GM21529 (cell line): ENCODE measurements at regions not wholly inside any gene's neighbourhood (a gene's known extent, or its start where the extent isn't known, plus 50 kb on each side); places are given as distances from the start of the nearest gene placed in this dataset.
"Not testable (repeated sequence)": the region's sequence is repeated elsewhere in the genome, so short reads cannot be mapped to it uniquely, and the experiment has no call there.

Source experiments
- ATAC-seq: cut with Tn5 transposase; IDR thresholded peaks from one replicate; pipeline ENCODE4 v1.9.1; 2021; ENCODE audit not compliant: unreplicated experiment

DNA sequence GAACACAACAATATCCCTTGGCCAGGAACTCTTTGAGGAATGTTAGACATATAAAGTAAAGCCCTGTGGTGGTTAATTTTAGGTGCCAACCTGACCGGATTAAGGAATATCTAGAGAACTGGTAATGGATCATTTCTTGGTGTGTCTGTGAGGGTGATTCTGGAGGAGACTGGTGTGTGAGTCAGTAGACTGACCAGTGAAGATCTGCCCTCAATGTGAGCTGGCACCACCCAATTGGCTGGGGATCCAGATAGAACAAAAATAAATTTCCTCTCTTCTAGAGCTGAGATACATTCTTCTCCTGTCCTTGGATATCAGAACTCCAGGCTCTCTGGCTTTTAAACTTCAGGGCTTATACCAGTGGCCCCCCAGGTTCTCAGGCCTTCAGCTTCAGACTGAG is 56.2 kb upstream of the TNPO1 start:
- ATAC-seq = no peak

DNA sequence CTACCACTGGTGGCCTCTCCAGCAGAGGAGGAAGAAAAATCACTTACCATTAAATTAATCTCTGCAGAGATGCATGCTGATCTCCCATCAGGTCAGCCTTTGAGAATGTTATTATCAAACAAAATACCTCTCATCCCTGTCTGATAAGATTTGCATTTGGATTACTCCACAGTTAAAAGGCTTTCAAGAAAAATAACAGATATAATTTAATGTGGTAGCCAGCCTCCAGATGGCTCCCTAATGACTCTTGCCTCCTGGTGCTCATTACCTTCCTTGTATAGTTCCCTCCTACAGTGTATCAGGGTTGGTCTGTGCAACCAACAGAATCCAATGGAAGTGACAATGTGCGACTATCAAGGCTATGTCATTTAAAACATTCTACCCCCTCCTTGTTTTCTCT is 63.6 kb upstream of the TNPO1 start:
- ATAC-seq = no peak

DNA sequence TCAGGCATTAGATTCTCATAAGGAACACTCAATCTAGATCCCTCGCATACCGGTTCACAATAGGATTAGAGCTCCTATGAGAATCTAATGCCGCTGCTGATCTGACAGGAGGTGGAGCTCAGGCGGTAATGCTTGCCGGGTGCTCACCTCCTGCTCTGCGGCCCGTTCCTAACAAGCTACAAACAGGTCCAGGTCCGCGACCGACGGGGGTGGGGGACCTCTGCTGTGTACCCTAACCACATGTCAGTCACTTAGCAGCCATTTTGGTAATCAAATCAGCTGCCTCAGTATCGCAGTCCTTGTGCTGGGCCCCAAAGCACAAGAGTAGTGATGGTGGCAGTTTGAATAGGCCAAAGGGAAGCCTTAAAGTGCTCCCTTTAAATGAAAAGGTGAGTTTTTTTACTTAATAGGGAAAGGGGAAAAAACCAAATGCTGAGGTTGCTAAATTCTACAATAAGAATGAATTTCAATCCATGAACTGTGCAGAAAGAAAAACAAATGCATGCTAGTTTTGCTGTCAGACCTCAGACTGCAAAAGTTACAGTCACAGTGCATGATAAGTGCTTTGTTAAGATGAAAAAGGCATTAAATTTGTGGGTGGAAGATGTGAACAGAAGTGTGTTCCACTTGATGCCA is 67.0 kb upstream of the TNPO1 start:
- no peak for ATAC-seq

DNA sequence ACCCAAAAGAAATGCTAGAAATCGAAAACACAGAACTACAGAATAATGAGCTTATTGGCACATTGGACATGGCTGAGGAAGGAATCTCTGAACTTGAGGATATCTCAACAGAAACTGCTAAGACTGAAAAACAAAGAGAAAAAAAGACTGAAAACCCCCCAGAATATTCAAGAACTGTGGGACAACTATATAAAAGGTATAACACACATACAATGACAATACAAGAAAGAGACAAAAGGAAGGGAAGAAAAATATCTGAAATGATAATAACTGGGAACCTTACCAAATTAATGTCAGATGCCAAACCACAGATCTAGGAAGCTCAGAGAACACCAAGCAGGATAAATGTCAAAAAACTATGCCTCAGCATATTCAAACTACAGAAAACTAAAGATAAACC is 68.6 kb upstream of the TNPO1 start:
- ATAC-seq = no peak

DNA sequence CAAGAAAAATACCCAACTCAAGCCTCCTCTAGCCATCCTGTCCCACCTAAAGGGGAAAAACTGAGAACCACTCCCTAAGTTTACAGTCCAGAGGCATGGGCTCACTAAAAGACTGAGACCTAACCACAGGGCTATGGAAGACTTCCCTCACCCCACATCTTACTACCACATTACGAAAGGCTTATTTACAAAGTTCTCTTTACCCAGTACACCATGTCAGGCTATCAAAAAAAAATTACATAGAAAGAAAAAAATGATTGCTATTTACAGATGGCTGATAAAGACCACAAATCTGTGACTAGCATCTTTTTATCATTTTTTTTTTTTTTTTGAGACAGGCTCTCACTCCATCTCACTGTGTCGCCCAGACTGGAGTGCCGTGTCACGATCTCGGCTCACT is 69.7 kb upstream of the TNPO1 start:
- ATAC-seq = no peak

DNA sequence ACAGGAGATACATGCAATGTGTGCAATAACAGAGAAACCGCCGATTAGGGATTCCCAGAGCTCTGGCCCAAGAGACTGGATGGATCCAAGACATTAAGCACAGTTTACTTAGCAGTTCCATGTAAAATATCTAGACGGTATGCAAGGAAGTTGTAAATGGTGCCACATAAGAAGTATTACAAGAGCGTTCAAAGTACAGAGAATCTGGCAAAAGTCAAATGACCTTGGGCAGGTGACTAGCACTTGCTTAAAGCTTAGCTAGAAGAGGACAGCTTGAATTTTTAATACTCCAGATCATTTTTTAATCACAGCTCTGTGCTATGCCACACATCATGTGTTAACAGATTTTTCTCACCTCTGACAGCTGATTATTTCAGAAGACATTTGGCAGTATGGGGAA is 72.3 kb upstream of the TNPO1 start:
- no peak for ATAC-seq

DNA sequence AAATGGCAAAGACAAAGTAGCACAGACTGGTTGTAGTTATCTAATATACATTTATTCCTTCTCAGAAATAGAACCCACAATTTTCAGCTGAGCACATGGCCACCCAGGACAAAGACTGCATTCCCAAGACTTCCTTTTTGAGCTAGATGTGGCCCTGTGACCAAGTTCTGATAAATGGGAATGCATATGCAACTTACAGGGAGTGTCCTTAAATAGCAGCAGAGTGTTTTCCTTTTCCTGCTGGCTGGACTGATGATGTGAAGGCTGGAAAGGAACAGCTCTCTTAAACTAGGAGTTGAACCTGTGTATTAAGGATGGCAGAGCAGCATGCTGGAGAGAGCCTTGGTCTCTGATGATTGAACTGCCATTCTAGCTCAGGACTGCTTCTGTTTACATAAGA is 74.7 kb upstream of the TNPO1 start:
- ATAC-seq = no peak

DNA sequence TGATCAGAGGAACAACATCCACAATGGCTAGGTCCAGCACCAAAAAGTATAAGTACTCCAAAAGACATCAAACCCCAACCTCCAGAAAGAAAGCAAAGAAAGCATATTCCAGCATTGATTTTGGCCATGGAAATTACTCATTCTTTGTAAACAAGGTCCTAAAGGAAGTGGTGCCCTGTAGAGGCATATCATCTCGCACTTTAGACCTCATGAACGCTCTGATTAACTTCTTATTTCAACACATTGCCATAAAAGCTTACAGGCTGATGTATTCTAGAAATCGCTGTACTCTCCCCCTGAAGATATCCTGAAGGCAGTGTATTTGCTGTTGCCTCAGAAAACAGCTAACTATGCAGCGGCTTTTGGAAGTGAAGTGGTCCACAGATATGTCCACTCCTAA is 82.7 kb upstream of the TNPO1 start:
- no peak for ATAC-seq

DNA sequence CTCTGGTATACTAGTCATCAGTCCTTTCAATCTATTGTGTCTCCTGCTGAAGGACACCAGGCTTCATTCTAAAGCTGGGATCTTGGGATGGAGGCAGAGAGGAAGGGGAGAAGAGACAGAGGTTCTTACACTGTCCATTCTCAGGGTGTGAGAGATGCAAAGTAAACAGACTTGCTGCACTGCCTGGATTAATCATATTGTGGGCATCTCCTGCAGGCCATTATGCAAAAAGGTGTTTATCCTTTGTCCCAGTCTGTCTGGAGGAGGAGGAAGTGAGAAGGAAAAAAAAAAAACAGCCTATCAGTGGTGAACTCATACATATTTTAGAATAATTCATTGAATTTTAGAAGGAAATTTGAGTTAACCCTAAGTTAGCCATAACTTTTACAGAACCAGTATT is 92.9 kb upstream of the TNPO1 start:
- no peak for ATAC-seq

DNA sequence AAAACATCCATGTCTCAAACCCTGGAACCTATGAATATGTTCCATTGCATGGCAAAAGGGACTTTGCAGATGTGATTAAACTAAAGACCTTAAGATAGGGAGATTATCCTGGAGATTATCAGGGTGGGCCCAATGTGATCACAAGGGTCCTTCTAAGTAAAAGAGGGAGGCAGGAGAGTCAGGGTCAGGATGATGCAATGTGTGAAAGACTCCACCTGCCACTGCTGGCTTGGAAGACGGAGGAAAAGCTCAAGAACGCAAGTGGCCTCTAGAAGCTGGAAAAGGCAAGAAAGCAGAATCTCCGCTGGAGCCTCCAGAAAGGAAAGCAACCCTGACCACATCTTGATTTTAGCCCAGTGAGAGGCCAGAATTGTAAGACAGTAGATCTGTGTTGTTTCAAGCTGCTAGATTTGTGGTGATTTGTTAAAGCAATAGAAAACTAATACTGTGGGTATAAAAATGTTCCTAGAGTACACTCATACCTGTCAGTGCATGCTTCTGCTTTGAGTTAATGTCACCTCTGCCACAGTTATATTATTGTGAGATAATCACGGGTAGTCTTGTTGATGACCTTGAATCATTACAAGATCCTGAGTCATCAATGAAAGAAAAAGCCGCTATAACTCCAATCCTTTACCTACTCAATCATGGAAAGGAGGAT is 93.5 kb upstream of the TNPO1 start:
- ATAC-seq = no peak

DNA sequence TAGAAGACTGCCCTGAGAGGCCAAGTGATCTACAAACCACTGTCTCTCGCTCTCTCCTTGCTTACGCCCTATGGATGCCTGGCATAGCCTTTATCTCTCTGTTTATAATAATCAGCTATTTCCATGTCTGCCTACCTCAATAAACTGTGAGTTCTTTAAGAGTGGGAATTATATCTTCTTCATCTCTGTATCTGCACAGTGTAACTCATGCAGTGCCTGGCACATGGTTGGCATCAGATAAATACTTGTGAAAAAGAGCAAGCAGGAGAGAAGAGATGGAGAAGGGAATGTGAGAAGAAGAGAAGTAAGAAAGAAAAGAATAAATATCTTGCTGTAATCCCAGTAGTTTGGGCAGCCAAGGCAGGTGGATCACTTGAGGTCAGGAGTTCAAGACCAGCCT is 94.6 kb upstream of the TNPO1 start:
- no peak for ATAC-seq

DNA sequence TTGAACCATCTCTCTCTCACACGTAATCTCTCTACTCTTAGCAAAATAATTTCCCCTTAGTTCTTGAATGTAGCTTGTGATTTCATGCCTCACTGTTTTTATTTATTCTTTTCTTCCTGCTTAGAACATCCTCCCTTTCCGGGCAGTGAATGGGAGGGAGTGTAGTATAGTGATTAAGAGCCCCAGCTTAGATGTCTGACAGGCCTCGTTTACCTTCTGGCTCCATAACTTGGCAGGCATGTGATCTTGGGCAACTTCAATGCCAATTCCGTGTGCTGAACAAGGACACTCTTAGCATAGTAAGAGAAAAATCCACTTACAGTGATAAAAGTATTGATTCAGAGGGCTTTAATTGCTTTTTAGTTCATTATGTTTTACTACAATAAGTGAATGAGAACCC is 96.3 kb upstream of the TNPO1 start:
- ATAC-seq = no peak

DNA sequence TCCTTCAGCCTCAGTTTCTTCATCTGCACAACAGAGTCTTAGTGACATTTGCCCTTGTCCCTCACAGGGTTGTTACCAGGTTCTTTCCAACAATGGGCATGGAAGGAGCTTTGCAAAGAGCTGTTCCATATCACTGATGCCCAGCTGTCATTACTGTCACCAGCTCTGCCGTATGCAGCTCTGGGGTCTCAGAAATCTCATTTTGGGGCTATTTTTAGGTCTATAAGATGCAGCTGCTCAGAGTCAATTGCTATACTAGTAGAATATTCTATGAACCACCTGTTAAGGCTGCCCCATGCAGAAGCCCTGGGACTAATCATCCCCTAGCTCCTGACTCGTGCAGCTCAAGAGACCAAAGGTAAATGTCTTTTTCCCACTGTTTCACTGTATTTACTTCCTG is 105.1 kb upstream of the TNPO1 start:
- no peak for ATAC-seq

DNA sequence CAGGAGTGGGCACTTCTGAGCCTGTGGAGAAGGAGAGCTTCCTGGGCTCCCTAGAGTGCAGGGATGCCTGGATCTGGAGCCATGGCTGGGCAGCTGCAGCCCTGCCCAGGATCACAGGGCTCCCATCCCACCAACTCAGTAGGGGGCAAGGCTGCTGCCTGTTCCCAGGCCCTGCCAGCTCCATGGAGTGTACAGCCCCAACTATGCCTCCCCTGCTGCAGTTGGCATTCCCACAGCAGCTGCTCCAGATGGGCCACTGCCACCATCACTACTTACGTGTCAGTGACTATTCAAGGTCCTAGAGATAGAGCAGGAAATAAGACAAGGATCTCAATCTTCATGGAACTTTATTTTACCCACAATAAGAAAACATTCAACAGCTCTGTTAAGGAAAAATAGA is 107.1 kb upstream of the TNPO1 start:
- no peak for ATAC-seq

DNA sequence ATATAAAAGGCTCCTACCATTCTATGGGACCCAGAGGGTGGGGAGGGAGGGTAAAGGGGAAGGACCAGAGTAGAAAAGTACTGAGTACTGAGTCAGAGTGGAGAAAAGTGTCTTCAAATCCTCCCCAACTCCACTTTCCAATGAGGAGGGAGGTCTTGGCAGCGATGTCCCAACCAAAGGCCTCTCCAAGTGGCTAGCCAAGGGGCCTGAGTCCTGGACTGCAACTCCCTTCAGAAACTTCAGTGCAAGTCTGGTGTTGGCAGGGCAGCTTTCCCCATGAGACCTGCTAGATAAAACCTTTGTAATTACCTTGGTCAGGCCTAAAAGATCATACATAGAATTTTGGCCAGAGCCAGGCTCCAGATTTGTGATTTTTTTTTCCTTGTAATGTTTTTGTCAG is 111.3 kb upstream of the TNPO1 start:
- ATAC-seq = no peak

DNA sequence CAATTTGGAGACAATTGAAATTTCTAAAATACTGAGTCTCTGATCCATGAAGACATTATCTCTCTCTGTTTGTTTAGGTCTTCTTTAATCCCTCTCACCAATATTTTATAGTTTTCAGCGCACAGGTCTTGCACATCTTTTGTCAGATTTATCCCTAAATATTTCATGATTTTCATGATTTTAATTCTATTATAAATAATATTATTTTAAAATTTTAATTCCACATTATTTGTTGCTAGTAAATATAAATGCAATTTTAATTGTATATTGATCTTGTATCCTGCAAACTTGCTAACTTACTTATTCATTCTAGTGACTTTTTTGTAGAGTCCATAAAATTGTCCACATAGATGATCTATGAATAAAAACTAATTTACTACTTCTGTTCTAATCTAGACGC is 112.6 kb upstream of the TNPO1 start:
- no peak for ATAC-seq

DNA sequence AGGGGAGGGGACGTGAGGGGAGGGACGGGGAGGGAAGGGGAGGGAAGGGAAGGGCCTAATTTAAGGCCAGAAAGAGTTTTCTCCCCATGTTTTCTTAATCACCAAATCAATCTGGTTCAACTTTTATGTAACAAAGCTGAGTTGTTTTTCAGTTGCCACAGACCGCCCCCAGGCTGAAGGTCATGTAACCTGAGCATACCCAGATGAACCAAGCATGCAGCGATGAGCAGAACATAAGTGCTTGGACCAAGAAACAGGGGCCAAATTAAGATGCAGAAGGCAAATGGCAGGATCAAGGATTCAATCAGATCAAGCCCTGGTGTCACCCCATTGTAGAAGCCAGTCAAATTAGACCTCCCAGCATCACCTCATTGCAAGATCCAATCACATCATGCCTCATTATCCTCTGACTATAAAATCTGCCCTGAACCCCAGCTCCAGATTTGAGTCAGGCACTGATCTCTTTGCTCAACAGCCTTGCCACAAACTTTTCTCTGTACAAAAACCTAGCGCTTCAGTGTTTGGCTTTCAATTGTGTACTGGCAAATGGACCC is 113.5 kb upstream of the TNPO1 start:
- no peak for ATAC-seq

DNA sequence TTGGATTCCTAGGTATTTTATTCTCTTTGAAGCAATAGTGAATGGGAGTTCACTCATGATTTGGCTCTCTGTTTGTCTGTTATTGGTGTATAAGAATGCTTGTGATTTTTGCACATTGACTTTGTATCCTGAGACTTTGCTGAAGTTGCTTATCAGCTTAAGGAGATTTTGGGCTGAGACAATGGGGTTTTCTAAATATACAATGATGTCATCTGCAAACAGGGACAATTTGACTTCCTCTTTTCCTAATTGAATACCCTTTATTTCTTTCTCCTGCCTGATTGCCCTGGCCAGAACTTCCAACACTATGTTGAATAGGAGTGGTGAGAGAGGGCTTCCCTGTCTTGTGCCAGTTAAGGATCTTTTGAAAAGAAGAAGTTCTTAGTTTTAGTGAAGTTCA is 114.4 kb upstream of the TNPO1 start:
- ATAC-seq = not testable (repeated sequence)

DNA sequence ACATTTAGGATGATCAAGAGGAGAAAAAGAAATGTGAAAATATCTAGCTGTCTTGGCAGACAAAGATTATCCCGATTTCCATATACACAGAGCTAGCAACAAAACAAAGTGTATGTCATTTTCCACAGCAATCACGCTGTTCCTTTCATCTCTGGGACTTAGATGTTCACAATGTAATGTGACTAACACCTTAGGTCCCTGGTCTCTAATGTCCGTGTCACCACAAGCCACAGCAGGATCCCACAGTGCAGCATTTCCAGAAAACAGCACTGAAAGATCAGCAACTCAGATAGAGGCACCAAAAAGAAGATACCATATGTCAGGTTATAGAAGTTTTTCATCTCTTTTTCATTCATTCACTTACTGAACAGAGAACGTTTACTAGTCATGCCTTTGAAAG is 118.0 kb upstream of the TNPO1 start:
- ATAC-seq = no peak

DNA sequence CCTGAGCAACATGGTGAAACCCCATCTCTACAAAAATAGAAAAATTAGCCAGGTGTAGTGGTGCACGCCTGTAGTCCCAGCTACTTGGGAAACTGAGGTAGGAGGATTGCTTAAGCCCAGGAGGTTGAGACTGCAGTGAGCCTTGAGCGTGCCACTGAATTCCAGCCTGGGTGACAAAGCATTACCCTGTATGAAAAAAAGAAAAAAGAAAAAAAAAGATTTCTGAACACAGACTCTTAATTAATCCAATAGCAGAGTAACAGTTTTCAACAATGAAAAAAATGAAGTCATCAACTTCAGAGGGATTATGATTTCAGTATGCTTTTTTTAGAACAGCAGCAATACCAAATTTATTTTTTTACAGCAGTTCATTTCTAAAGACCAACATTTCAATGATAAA is 118.8 kb upstream of the TNPO1 start:
- no peak for ATAC-seq

DNA sequence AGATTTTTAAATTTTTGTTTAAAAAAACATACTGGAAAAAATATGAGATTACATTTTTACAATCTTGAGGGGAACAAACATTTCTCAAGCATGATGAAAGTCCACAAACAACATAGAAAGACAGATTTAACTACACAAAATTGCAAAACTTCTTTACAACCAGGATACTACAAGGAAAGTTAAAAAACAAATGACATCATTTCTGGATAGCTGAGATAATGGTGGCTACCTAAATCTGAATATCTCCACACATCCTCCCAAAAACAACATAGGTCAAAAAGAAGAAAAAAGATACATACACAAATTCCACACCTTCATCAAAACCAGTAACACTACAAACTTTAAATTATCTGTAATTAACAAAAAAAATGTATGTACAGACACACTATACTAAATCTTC is 120.8 kb upstream of the TNPO1 start:
- ATAC-seq = no peak

DNA sequence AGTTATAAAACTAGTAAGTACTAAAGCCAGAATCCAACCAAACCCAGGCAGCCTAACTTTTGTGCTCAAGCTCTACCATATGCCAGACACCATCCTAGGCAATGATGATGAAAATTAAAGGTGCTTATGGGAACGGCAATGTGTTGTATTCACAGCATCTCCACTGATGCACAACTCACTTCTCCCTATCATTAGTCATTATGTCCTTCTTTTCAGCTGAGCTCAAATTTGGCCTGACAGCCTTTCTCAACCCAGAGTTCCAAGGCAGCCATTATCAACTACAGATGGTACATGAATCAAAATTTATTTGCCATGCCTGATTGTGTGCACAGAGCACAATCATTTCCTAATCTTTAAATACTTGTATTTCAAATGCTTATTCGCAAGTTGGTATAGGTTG is 121.6 kb upstream of the TNPO1 start:
- no peak for ATAC-seq
